ENCODE measurements at regions not wholly inside any gene's neighbourhood (a gene's known extent, or its start where the extent isn't known, plus 50 kb on each side); places are given as distances from the start of the nearest gene placed in this dataset.

GRCh38 chr14:94936401-94936892, 166.5 kb upstream of the GSC start:
- no peaks in the 10 kb centered on the region for H3K36me3 Mint-ChIP-seq (ENCODE audit: low read depth)
- ChIA-PET CTCF (no interaction called here), POLR2A (no interaction called here)
- H3K27me3 Mint-ChIP-seq: peaks cover 12% of the 10 kb centered on the region
- DNase-seq: no peak
- H3K4me1 Mint-ChIP-seq: no peaks in the 10 kb centered on the region
- no peak overlapping the region for H3K4me3 Mint-ChIP-seq
- H3K27ac Mint-ChIP-seq: no peak overlapping the region
- no peaks in the 10 kb centered on the region for H3K9me3 Mint-ChIP-seq

GRCh38 chr14:94935706-94936300, 165.9 kb upstream of the GSC start:
- no peak for DNase-seq
- Mint-ChIP-seq H3K4me3 (no peak overlapping the region), H3K9me3 (no peaks in the 10 kb centered on the region), H3K36me3 (ENCODE audit: low read depth) (no peaks in the 10 kb centered on the region), H3K4me1 (peaks cover 2% of the 10 kb centered on the region), H3K27me3 (peaks cover 14% of the 10 kb centered on the region), H3K27ac (no peak overlapping the region)
- POLR2A ChIA-PET: no interaction called here
- CTCF ChIA-PET: no interaction called here

- CTCF ChIA-PET: interaction anchor here (0.7 kb wide), 1 partner anchor 245 kb away, joined by 3 read pairs; no protein-coding TSS in a partner anchor
- Mint-ChIP-seq H3K36me3 (ENCODE audit: low read depth) (no peaks in the 10 kb centered on the region), H3K4me1 (peaks cover 2% of the 10 kb centered on the region), H3K4me3 (no peak overlapping the region), H3K27ac (no peak overlapping the region), H3K27me3 (peaks cover 14% of the 10 kb centered on the region), H3K9me3 (no peaks in the 10 kb centered on the region)
- POLR2A ChIA-PET: no interaction called here
- no peak for DNase-seq
These were observed 164.4 kb upstream of the GSC start for GRCh38 chr14:94934276-94934810.

- ChIA-PET CTCF (no interaction called here), POLR2A (no interaction called here)
- peaks cover 14% of the 10 kb centered on the region for H3K27me3 Mint-ChIP-seq
- DNase-seq: no peak
- H3K27ac Mint-ChIP-seq: no peak overlapping the region
- no peaks in the 10 kb centered on the region for H3K9me3 Mint-ChIP-seq
- H3K4me1 Mint-ChIP-seq: peaks cover 2% of the 10 kb centered on the region
- H3K4me3 Mint-ChIP-seq: no peak overlapping the region
- H3K36me3 Mint-ChIP-seq (ENCODE audit: low read depth): no peaks in the 10 kb centered on the region
These were observed 163.6 kb upstream of the GSC start for GRCh38 chr14:94933486-94933885.

GRCh38 chr14:94932589-94932988, 162.7 kb upstream of the GSC start:
- CTCF ChIA-PET: no interaction called here
- Mint-ChIP-seq H3K36me3 (ENCODE audit: low read depth) (no peaks in the 10 kb centered on the region), H3K27ac (no peak overlapping the region), H3K9me3 (no peaks in the 10 kb centered on the region), H3K4me3 (no peak overlapping the region), H3K4me1 (peaks cover 2% of the 10 kb centered on the region), H3K27me3 (peaks cover 14% of the 10 kb centered on the region)
- no peak for DNase-seq
- POLR2A ChIA-PET: no interaction called here

- H3K27me3 Mint-ChIP-seq: peaks cover 14% of the 10 kb centered on the region
- ChIA-PET CTCF (no interaction called here), POLR2A (no interaction called here)
- peaks cover under 1% of the 10 kb centered on the region for H3K9me3 Mint-ChIP-seq
- H3K4me3 Mint-ChIP-seq: no peak overlapping the region
- DNase-seq: no peak
- peaks cover 2% of the 10 kb centered on the region for H3K4me1 Mint-ChIP-seq
- H3K36me3 Mint-ChIP-seq (ENCODE audit: low read depth): no peaks in the 10 kb centered on the region
- no peak overlapping the region for H3K27ac Mint-ChIP-seq
These were observed 160.8 kb upstream of the GSC start for GRCh38 chr14:94930690-94931089.

- peaks cover 2% of the 10 kb centered on the region for H3K4me1 Mint-ChIP-seq
These were observed 159.4 kb upstream of the GSC start for GRCh38 chr14:94929354-94929753.

GRCh38 chr14:94926176-94926575, 156.3 kb upstream of the GSC start:
- H3K36me3 Mint-ChIP-seq (ENCODE audit: low read depth): no peaks in the 10 kb centered on the region
- H3K27me3 Mint-ChIP-seq: peaks cover 1% of the 10 kb centered on the region
- peaks cover 2% of the 10 kb centered on the region for H3K9me3 Mint-ChIP-seq
- H3K27ac Mint-ChIP-seq: no peak overlapping the region
- DNase-seq: no peak
- ChIA-PET CTCF (no interaction called here), POLR2A (no interaction called here)
- H3K4me1 Mint-ChIP-seq: peaks cover 1% of the 10 kb centered on the region
- no peak overlapping the region for H3K4me3 Mint-ChIP-seq

More at GRCh38 chr14:94929354-94929753, 159.4 kb upstream of the GSC start:
- H3K27me3 Mint-ChIP-seq: peaks cover 14% of the 10 kb centered on the region
- no peak overlapping the region for H3K27ac Mint-ChIP-seq
- no peak for DNase-seq
- H3K4me3 Mint-ChIP-seq: no peak overlapping the region
- ChIA-PET POLR2A (no interaction called here), CTCF (no interaction called here)
- peaks cover 2% of the 10 kb centered on the region for H3K9me3 Mint-ChIP-seq
- H3K36me3 Mint-ChIP-seq (ENCODE audit: low read depth): no peaks in the 10 kb centered on the region

- ChIA-PET POLR2A (no interaction called here), CTCF (no interaction called here)
- H3K27me3 Mint-ChIP-seq: no peaks in the 10 kb centered on the region
- DNase-seq: no peak
- H3K4me3 Mint-ChIP-seq: no peak overlapping the region
- no peaks in the 10 kb centered on the region for H3K36me3 Mint-ChIP-seq (ENCODE audit: low read depth)
- peaks cover 2% of the 10 kb centered on the region for H3K9me3 Mint-ChIP-seq
- H3K4me1 Mint-ChIP-seq: no peaks in the 10 kb centered on the region
- H3K27ac Mint-ChIP-seq: no peak overlapping the region
These were observed 155.7 kb upstream of the GSC start for GRCh38 chr14:94925416-94926173.

GRCh38 chr14:94924189-94924588, 154.3 kb upstream of the GSC start:
- ChIA-PET CTCF (no interaction called here), POLR2A (no interaction called here)
- Mint-ChIP-seq H3K4me3 (no peak overlapping the region), H3K9me3 (peaks cover 2% of the 10 kb centered on the region), H3K27me3 (no peaks in the 10 kb centered on the region), H3K36me3 (ENCODE audit: low read depth) (no peaks in the 10 kb centered on the region), H3K4me1 (no peaks in the 10 kb centered on the region), H3K27ac (no peak overlapping the region)
- DNase-seq: no peak

GRCh38 chr14:94923786-94924185, 153.9 kb upstream of the GSC start:
- no peaks in the 10 kb centered on the region for H3K4me1 Mint-ChIP-seq
- no peaks in the 10 kb centered on the region for H3K27me3 Mint-ChIP-seq
- no peak overlapping the region for H3K4me3 Mint-ChIP-seq
- no peak overlapping the region for H3K27ac Mint-ChIP-seq
- H3K9me3 Mint-ChIP-seq: peaks cover 2% of the 10 kb centered on the region
- DNase-seq: no peak
- no peaks in the 10 kb centered on the region for H3K36me3 Mint-ChIP-seq (ENCODE audit: low read depth)
- ChIA-PET POLR2A (no interaction called here), CTCF (no interaction called here)

- no peaks in the 10 kb centered on the region for H3K36me3 Mint-ChIP-seq (ENCODE audit: low read depth)
- DNase-seq: no peak
- H3K27ac Mint-ChIP-seq: no peak overlapping the region
- ChIA-PET CTCF (no interaction called here), POLR2A (no interaction called here)
- no peaks in the 10 kb centered on the region for H3K27me3 Mint-ChIP-seq
- H3K4me3 Mint-ChIP-seq: no peak overlapping the region
- peaks cover 2% of the 10 kb centered on the region for H3K9me3 Mint-ChIP-seq
- no peaks in the 10 kb centered on the region for H3K4me1 Mint-ChIP-seq
These were observed 152.8 kb upstream of the GSC start for GRCh38 chr14:94922595-94923239.

GRCh38 chr14:94921882-94922585, 152.1 kb upstream of the GSC start:
- ChIA-PET CTCF (no interaction called here), POLR2A (no interaction called here)
- H3K27me3 Mint-ChIP-seq: no peaks in the 10 kb centered on the region
- peaks cover 2% of the 10 kb centered on the region for H3K9me3 Mint-ChIP-seq
- no peaks in the 10 kb centered on the region for H3K36me3 Mint-ChIP-seq (ENCODE audit: low read depth)
- DNase-seq: no peak
- H3K27ac Mint-ChIP-seq: no peak overlapping the region
- H3K4me3 Mint-ChIP-seq: no peak overlapping the region
- H3K4me1 Mint-ChIP-seq: no peaks in the 10 kb centered on the region
